A673 (cell line): ENCODE measurements at regions not wholly inside any gene's neighbourhood (a gene's known extent, or its start where the extent isn't known, plus 50 kb on each side); places are given as distances from the start of the nearest gene placed in this dataset.

Experiments
- EZH2 ChIP-seq: fragments of 200-600 bp; sonication (generic); IDR thresholded peaks from 2 replicates; pipeline ENCODE4 v1.6.1; 2017; ENCODE audit warnings: borderline replicate concordance, low read depth, mild to moderate bottlenecking, mixed read lengths, antibody characterized with exemption, low read length; ENCODE audit not compliant: poor library complexity, severe bottlenecking
- TF ChIP-seq, protein P1 (sequence below): fragments of 300-800, 200-600 bp; sonication (generic); conservative IDR thresholded peaks from 2 replicates; pipeline ENCODE4 v1.5.1; 2017; ENCODE audit warnings: low read depth, mild to moderate bottlenecking, antibody characterized with exemption, low read length, moderate library complexity, mixed read lengths

DNA sequence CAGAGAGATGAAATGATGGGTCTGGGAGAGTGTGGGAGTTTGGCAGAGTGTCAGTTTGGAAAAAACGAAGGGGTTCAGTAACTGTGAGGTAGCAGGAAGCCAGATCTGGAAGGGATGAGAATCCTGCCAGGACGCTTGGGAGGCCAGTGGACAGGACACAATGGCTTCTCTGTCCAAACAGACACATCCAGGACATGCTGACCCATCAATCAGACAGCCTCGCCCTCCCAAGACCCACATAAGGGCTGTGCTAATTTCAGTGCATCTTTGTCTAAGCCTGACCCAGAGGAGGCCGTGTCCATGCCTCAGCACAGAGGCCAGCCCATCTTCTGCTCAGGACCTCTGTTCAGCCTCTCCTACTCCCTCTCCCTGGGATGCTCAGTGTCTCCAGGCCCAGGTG is 576.5 kb upstream of the B3GAT1 start:
- TF ChIP-seq, protein P1, sequence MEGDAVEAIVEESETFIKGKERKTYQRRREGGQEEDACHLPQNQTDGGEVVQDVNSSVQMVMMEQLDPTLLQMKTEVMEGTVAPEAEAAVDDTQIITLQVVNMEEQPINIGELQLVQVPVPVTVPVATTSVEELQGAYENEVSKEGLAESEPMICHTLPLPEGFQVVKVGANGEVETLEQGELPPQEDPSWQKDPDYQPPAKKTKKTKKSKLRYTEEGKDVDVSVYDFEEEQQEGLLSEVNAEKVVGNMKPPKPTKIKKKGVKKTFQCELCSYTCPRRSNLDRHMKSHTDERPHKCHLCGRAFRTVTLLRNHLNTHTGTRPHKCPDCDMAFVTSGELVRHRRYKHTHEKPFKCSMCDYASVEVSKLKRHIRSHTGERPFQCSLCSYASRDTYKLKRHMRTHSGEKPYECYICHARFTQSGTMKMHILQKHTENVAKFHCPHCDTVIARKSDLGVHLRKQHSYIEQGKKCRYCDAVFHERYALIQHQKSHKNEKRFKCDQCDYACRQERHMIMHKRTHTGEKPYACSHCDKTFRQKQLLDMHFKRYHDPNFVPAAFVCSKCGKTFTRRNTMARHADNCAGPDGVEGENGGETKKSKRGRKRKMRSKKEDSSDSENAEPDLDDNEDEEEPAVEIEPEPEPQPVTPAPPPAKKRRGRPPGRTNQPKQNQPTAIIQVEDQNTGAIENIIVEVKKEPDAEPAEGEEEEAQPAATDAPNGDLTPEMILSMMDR: no peak
- TF ChIP-seq EZH2: no peak
